Epithelial cell of esophagus (primary cell): ENCODE measurements at regions not wholly inside any gene's neighbourhood (a gene's known extent, or its start where the extent isn't known, plus 50 kb on each side); places are given as distances from the start of the nearest gene placed in this dataset.

Experiments used
- DNase-seq: peaks from one replicate; pipeline ENCODE4 v3.0.0; 2010; ENCODE audit warnings: low read depth
- H3K4me3 ChIP-seq: 2 replicates; pipeline ENCODE4 v1.5.1; 2011; ENCODE audit warnings: mild to moderate bottlenecking, low read length, control low read depth
- TF ChIP-seq, protein P1 (sequence below): IDR thresholded peaks from 2 replicates; pipeline ENCODE4 v1.5.1; 2011; ENCODE audit warnings: low read depth, mild to moderate bottlenecking, low read length, control low read depth, inconsistent platforms; ENCODE audit not compliant: insufficient read depth; ENCODE audit errors: missing control alignments

DNA sequence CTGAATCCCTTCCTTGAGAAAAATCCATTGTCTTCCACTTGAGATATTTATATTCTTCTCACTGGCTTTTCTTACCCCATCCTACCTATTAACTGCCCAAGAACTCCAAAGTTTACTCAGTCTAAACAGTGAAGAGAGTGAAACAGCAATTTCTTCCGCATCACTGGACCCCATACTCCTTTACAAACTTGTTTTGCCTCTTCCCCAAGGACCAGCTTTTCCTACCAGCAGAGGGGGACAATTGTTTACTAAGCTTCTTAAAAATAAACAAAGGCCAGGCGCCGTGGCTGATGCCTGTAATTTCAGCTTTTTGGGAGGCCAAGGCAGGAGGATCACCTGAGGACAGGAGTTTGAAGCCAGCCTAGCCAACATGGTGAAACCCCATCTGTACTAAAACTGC, 52.0 kb downstream of the LRATD1 start:
- TF ChIP-seq, protein P1, sequence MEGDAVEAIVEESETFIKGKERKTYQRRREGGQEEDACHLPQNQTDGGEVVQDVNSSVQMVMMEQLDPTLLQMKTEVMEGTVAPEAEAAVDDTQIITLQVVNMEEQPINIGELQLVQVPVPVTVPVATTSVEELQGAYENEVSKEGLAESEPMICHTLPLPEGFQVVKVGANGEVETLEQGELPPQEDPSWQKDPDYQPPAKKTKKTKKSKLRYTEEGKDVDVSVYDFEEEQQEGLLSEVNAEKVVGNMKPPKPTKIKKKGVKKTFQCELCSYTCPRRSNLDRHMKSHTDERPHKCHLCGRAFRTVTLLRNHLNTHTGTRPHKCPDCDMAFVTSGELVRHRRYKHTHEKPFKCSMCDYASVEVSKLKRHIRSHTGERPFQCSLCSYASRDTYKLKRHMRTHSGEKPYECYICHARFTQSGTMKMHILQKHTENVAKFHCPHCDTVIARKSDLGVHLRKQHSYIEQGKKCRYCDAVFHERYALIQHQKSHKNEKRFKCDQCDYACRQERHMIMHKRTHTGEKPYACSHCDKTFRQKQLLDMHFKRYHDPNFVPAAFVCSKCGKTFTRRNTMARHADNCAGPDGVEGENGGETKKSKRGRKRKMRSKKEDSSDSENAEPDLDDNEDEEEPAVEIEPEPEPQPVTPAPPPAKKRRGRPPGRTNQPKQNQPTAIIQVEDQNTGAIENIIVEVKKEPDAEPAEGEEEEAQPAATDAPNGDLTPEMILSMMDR = no peak

DNA sequence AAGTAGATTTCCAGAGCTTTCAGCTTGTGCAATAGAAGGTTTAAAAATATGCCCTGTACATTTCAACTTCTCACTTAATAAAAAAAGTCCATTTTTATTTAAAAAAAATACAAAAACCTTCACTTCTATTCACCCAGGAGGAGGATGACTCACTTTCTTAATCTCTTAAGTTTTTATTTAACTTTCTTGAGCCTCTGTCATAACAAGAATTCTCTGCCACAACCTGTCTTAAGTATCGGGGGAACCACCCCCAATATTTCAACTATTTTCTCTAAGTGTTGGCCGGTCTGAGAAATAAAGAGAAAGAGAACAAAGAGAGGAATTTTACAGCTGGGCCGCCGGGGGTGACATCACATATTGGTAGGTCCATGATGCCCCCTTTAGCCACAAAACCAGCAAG, 58.4 kb downstream of the LRATD1 start:
- DNase-seq = peak; percentile 55
- no peak overlapping the region for H3K4me3 ChIP-seq
- TF ChIP-seq, protein P1 = no peak

More for the DNA sequence above, 52.0 kb downstream of the LRATD1 start:
- no peak overlapping the region for H3K4me3 ChIP-seq
- DNase-seq = no peak

DNA sequence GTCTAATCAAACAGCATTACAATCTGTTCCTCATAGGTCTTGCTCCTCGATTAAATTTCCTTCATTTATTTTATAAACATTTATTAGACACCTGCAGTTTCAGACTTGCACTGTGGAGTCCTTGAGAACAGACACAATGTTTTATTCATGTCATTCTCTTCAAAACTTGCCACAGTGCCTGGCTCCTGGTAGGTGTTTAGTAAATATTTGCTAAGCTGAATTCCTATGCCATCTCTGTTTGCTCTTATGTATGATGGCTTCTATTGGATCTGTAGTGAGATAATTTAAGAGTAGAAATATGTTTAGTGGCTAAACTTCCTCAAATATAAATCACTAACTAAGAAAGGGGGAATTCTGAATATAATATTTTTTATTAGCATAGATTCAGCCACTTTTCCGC, 61.4 kb downstream of the LRATD1 start:
- DNase-seq = no peak
- TF ChIP-seq, protein P1 = no peak
- no peak overlapping the region for H3K4me3 ChIP-seq

DNA sequence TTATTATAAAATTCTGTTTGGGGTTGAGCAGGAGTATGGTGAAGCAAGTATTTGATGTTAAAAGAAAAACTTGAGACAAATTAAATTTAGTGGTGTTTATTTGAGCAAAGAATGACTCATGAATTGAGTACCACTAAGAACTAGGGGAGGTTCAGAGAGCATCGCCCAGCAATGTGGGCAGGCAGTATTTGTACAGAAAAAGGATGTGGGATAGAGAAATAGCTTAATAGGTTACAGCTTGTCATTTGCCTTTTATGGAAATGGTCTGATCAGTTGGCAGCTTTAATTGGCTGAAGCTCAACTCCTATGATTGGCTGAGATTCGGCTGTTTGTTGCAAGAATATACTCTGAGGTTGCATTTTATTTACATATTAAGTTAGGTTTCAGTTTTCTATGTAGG, 68.2 kb downstream of the LRATD1 start:
- TF ChIP-seq, protein P1 = no peak
- no peak for DNase-seq

DNA sequence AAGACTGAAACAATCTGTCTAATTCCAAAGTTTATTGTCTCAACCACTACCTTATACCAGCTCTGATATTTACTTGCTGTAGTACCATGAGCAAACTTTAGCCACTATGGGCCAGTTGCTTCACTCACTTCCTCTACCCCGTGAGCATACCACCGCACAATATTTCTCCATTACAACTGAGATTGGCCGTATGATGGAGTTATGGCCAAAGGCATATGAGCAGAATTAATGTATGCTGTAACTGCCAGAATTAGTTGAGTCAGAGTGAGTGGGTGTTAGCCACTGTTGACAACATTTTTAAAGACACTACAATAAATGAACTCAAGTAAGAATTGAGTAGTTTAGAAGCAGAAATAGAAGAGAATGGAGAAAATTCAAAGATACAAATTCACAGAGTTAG, 69.7 kb downstream of the LRATD1 start:
- H3K4me3 ChIP-seq = no peak overlapping the region
- peak; percentile 45 for DNase-seq
- TF ChIP-seq, protein P1 = no peak

More for the DNA sequence above, 68.2 kb downstream of the LRATD1 start:
- no peak overlapping the region for H3K4me3 ChIP-seq

DNA sequence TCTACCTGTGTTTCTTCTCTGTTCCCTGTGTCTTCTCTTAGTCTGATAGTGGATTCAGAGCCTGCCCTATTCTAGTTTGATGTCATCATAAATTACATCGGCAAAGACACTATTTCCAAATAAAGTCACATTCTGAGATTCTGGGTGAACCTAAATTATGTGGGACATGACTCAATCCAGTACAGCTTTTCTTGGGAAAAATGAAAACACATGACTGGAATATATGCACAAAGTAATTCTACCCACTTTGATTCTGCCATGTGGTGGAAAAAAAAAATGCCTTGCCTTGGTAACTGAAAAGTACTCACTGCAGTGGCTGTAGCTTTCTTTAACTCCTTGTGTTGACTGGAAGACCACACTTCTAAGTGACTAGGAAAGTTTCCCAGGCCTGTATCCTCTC, 73.7 kb downstream of the LRATD1 start:
- TF ChIP-seq, protein P1 = no peak
- DNase-seq = no peak
- no peak overlapping the region for H3K4me3 ChIP-seq

DNA sequence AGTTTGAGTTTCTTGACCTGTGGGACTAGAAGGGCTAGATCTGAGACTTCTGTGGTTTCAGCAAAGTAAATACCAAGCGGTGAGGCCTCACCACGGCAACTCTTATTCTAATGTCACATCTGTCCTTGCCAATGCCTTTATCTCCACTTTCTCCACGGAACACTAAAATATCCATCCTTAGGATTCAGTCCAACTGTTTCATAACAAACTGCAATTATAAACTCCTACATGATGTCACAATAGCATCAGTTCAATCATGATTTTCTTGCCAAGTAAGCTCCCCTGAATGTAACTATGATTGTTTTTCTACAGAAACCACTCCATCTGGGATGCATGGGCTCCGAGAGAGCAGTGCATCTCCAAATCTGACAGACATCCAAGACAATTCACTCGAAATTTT, 79.6 kb downstream of the LRATD1 start:
- no peak for DNase-seq

More for the DNA sequence above, 79.6 kb downstream of the LRATD1 start:
- TF ChIP-seq, protein P1 = no peak
- no peak overlapping the region for H3K4me3 ChIP-seq
